ENCODE measurements at regions not wholly inside any gene's neighbourhood (a gene's known extent, or its start where the extent isn't known, plus 50 kb on each side); places are given as distances from the start of the nearest gene placed in this dataset.

GRCh38 chr10:8144496-8144895 lies 90.0 kb downstream of the GATA3 start:
- Histone ChIP-seq H2BK12ac (ENCODE audit: low read length) (no peak overlapping the region), H3K23ac (ENCODE audit: low read length) (no peak overlapping the region), H3K4me1 (ENCODE audit: control insufficient read depth in 1 of 2, insufficient read depth in 2 of 2, low read length in 2 of 2) (peaks cover 0 to 7% of the 10 kb centered on the region in 2 experiments), H3K14ac (ENCODE audit: low read length) (no peak overlapping the region), H3K18ac (ENCODE audit: low read length) (no peak overlapping the region), H3K36me3 (ENCODE audit: control insufficient read depth in 1 of 2, insufficient read depth in 2 of 2, low read length in 2 of 2) (no peaks in the 10 kb centered on the region), H3K79me1 (ENCODE audit: low read length) (peaks cover 2% of the 10 kb centered on the region), H4K8ac (ENCODE audit: low read depth, low read length) (no peak overlapping the region), H4K91ac (ENCODE audit: low read depth, low read length) (no peak overlapping the region), H3K9ac (ENCODE audit: low read length) (no peak overlapping the region), H3K27me3 (ENCODE audit: insufficient read depth, low read length) (no peaks in the 10 kb centered on the region), H2AFZ (ENCODE audit: insufficient read depth, low read length, poor library complexity) (no peak overlapping the region), H3K4me3 (ENCODE audit: low read depth, low read length) (no peak overlapping the region), H4K12ac (ENCODE audit: low read depth, low read length) (no peak overlapping the region), H2BK5ac (ENCODE audit: low read depth, low read length, poor library complexity) (no peak overlapping the region), H2AK5ac (ENCODE audit: low read length) (no peak overlapping the region), H3K4ac (ENCODE audit: low read depth, low read length) (no peak overlapping the region), H3K9me3 (ENCODE audit: insufficient read depth, low read depth, low read length) (peaks cover 2% of the 10 kb centered on the region), H3K27ac (ENCODE audit: low read depth, low read length) (no peak overlapping the region), H3K79me2 (ENCODE audit: control insufficient read depth, insufficient read depth, low read length, poor library complexity) (no peaks in the 10 kb centered on the region), H2BK120ac (ENCODE audit: insufficient read depth, low read length, poor library complexity) (no peak overlapping the region), H3K4me2 (ENCODE audit: low read length) (no peak overlapping the region)
- no CpG with 5 or more reads among the region's 4 CpGs for WGBS (ENCODE audit: extremely low coverage, insufficient coverage, insufficient read length)
- DNase-seq: no peak

GRCh38 chr10:8146650-8147049 lies 92.2 kb downstream of the GATA3 start:
- Histone ChIP-seq H2BK5ac (ENCODE audit: low read depth, low read length, poor library complexity) (no peak overlapping the region), H3K14ac (ENCODE audit: low read length) (no peak overlapping the region), H3K27me3 (ENCODE audit: insufficient read depth, low read length) (no peaks in the 10 kb centered on the region), H3K79me2 (ENCODE audit: control insufficient read depth, insufficient read depth, low read length, poor library complexity) (no peaks in the 10 kb centered on the region), H3K79me1 (ENCODE audit: low read length) (peaks cover 2% of the 10 kb centered on the region), H3K36me3 (ENCODE audit: control insufficient read depth in 1 of 2, insufficient read depth in 2 of 2, low read length in 2 of 2) (no peaks in the 10 kb centered on the region), H3K4ac (ENCODE audit: low read depth, low read length) (no peak overlapping the region), H2BK120ac (ENCODE audit: insufficient read depth, low read length, poor library complexity) (no peak overlapping the region), H3K23ac (ENCODE audit: low read length) (no peak overlapping the region), H3K4me3 (ENCODE audit: low read depth, low read length) (no peak overlapping the region), H2BK12ac (ENCODE audit: low read length) (no peak overlapping the region), H3K9me3 (ENCODE audit: insufficient read depth, low read depth, low read length) (no peaks in the 10 kb centered on the region), H4K12ac (ENCODE audit: low read depth, low read length) (no peak overlapping the region), H3K9ac (ENCODE audit: low read length) (no peak overlapping the region), H3K27ac (ENCODE audit: low read depth, low read length) (no peak overlapping the region), H2AK5ac (ENCODE audit: low read length) (no peak overlapping the region), H4K8ac (ENCODE audit: low read depth, low read length) (no peak overlapping the region), H3K18ac (ENCODE audit: low read length) (no peak overlapping the region), H3K4me1 (ENCODE audit: control insufficient read depth in 1 of 2, insufficient read depth in 2 of 2, low read length in 2 of 2) (peaks cover 0 to 7% of the 10 kb centered on the region in 2 experiments), H4K91ac (ENCODE audit: low read depth, low read length) (no peak overlapping the region), H2AFZ (ENCODE audit: insufficient read depth, low read length, poor library complexity) (no peak overlapping the region), H3K4me2 (ENCODE audit: low read length) (no peak overlapping the region)
- no CpG with 5 or more reads among the region's 9 CpGs for WGBS (ENCODE audit: extremely low coverage, insufficient coverage, insufficient read length)
- DNase-seq: peak; percentile 26 to 69

DNA sequence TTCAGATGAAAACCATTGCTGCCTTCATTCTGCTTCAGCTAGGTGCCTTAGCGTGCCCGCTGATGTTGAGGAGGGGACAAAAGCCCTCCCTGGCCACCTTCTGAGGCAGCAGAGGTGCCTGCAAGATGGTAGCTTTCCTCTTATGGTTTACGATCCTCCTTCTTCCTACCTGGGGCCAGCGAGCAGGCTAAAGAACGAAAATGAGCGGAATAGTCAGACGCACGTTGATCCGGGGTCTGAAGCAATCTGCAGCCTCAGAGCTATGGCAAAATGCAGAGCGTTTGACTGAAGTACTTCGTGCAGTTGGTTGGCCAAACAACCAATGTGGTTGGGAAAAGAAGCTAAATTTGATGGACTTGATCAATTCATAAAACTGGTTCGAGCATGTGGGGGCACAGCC lies 95.5 kb downstream of the GATA3 start:
- Histone ChIP-seq H4K91ac (ENCODE audit: low read depth, low read length) (no peak overlapping the region), H3K27ac (ENCODE audit: low read depth, low read length) (no peak overlapping the region), H3K9me3 (ENCODE audit: insufficient read depth, low read depth, low read length) (no peaks in the 10 kb centered on the region), H3K27me3 (ENCODE audit: insufficient read depth, low read length) (no peaks in the 10 kb centered on the region), H4K8ac (ENCODE audit: low read depth, low read length) (no peak overlapping the region), H2BK120ac (ENCODE audit: insufficient read depth, low read length, poor library complexity) (no peak overlapping the region), H3K4ac (ENCODE audit: low read depth, low read length) (no peak overlapping the region), H3K4me2 (ENCODE audit: low read length) (no peak overlapping the region), H3K14ac (ENCODE audit: low read length) (no peak overlapping the region), H3K4me1 (ENCODE audit: control insufficient read depth in 1 of 2, insufficient read depth in 2 of 2, low read length in 2 of 2) (peaks cover 0 to 7% of the 10 kb centered on the region in 2 experiments), H3K9ac (ENCODE audit: low read length) (no peak overlapping the region), H3K79me1 (ENCODE audit: low read length) (peaks cover 2% of the 10 kb centered on the region), H2AK5ac (ENCODE audit: low read length) (no peak overlapping the region), H2AFZ (ENCODE audit: insufficient read depth, low read length, poor library complexity) (no peak overlapping the region), H2BK12ac (ENCODE audit: low read length) (no peak overlapping the region), H2BK5ac (ENCODE audit: low read depth, low read length, poor library complexity) (no peak overlapping the region), H3K23ac (ENCODE audit: low read length) (no peak overlapping the region), H3K79me2 (ENCODE audit: control insufficient read depth, insufficient read depth, low read length, poor library complexity) (no peaks in the 10 kb centered on the region), H3K4me3 (ENCODE audit: low read depth, low read length) (no peak overlapping the region), H3K18ac (ENCODE audit: low read length) (no peak overlapping the region), H3K36me3 (ENCODE audit: control insufficient read depth in 1 of 2, insufficient read depth in 2 of 2, low read length in 2 of 2) (no peaks in the 10 kb centered on the region), H4K12ac (ENCODE audit: low read depth, low read length) (no peak overlapping the region)
- DNase-seq: no peak
- no CpG with 5 or more reads among the region's 12 CpGs for WGBS (ENCODE audit: extremely low coverage, insufficient coverage, insufficient read length)

- no peak overlapping the region for H3K4me3 ChIP-seq (ENCODE audit: low read depth, low read length)
- no CpG with 5 or more reads among the region's 7 CpGs for WGBS (ENCODE audit: extremely low coverage, insufficient coverage, insufficient read length)
- no peak overlapping the region for H3K14ac ChIP-seq (ENCODE audit: low read length)
- H3K4me2 ChIP-seq (ENCODE audit: low read length): no peak overlapping the region
- H3K79me1 ChIP-seq (ENCODE audit: low read length): peaks cover 2% of the 10 kb centered on the region
- no peak overlapping the region for H4K8ac ChIP-seq (ENCODE audit: low read depth, low read length)
- no peak overlapping the region for H2BK120ac ChIP-seq (ENCODE audit: insufficient read depth, low read length, poor library complexity)
- no peaks in the 10 kb centered on the region for H3K9me3 ChIP-seq (ENCODE audit: insufficient read depth, low read depth, low read length)
- no peak overlapping the region for H3K23ac ChIP-seq (ENCODE audit: low read length)
- H2AK5ac ChIP-seq (ENCODE audit: low read length): no peak overlapping the region
- H3K36me3 ChIP-seq (ENCODE audit: control insufficient read depth in 1 of 2, insufficient read depth in 2 of 2, low read length in 2 of 2): no peaks in the 10 kb centered on the region
- no peak overlapping the region for H3K27ac ChIP-seq (ENCODE audit: low read depth, low read length)
- no peak overlapping the region for H4K91ac ChIP-seq (ENCODE audit: low read depth, low read length)
- no peak for DNase-seq
- no peaks in the 10 kb centered on the region for H3K27me3 ChIP-seq (ENCODE audit: insufficient read depth, low read length)
- peaks cover 0 to 7% of the 10 kb centered on the region in 2 experiments for H3K4me1 ChIP-seq (ENCODE audit: control insufficient read depth in 1 of 2, insufficient read depth in 2 of 2, low read length in 2 of 2)
- no peak overlapping the region for H3K18ac ChIP-seq (ENCODE audit: low read length)
- no peak overlapping the region for H4K12ac ChIP-seq (ENCODE audit: low read depth, low read length)
- no peaks in the 10 kb centered on the region for H3K79me2 ChIP-seq (ENCODE audit: control insufficient read depth, insufficient read depth, low read length, poor library complexity)
- H2AFZ ChIP-seq (ENCODE audit: insufficient read depth, low read length, poor library complexity): no peak overlapping the region
- H2BK5ac ChIP-seq (ENCODE audit: low read depth, low read length, poor library complexity): no peak overlapping the region
- no peak overlapping the region for H3K4ac ChIP-seq (ENCODE audit: low read depth, low read length)
- no peak overlapping the region for H3K9ac ChIP-seq (ENCODE audit: low read length)
- no peak overlapping the region for H2BK12ac ChIP-seq (ENCODE audit: low read length)
Measured at GRCh38 chr10:8150401-8150905, 96.0 kb downstream of the GATA3 start.
